KMS-11 (cell line): ENCODE measurements at regions not wholly inside any gene's neighbourhood (a gene's known extent, or its start where the extent isn't known, plus 50 kb on each side); places are given as distances from the start of the nearest gene placed in this dataset.

ENCODE experiments used
- H2AFZ ChIP-seq: fragments of 200-600 bp; sonication (generic); 2 replicates; pipeline ENCODE4 v1.6.1; 2016; ENCODE audit warnings: antibody characterized with exemption, mixed run types, low read depth
- H3K27ac ChIP-seq: fragments of 200-600 bp; sonication (generic); 2 replicates; pipeline ENCODE4 v1.6.1; 2016; ENCODE audit warnings: mild to moderate bottlenecking, mixed run types
- H3K27me3 ChIP-seq: fragments of 200-600 bp; sonication (generic); 2 replicates; pipeline ENCODE4 v1.6.1; 2017; ENCODE audit warnings: mild to moderate bottlenecking, low read depth, mixed run types, moderate library complexity; ENCODE audit not compliant: insufficient read depth
- H3K36me3 ChIP-seq: fragments of 200-600 bp; sonication (generic); 2 replicates; pipeline ENCODE4 v1.6.1; 2017; ENCODE audit warnings: mild to moderate bottlenecking, mixed run types; ENCODE audit not compliant: insufficient read depth
- H3K4me1 ChIP-seq: fragments of 200-600 bp; sonication (generic); 2 replicates; pipeline ENCODE4 v1.6.1; 2016; ENCODE audit warnings: mild to moderate bottlenecking, low read depth, mixed run types; ENCODE audit not compliant: poor library complexity, severe bottlenecking
- H3K4me2 ChIP-seq: fragments of 200-600 bp; sonication (generic); 2 replicates; pipeline ENCODE4 v1.7.0; 2016; ENCODE audit warnings: mild to moderate bottlenecking, mixed run types
- H3K4me3 ChIP-seq: fragments of 200-600 bp; sonication (generic); IDR thresholded peaks from 2 replicates; pipeline ENCODE4 v1.6.1; 2017; ENCODE audit warnings: low read depth, low read length, mixed read lengths; ENCODE audit not compliant: insufficient read depth
- H3K79me2 ChIP-seq: fragments of 200-600 bp; sonication (generic); 2 replicates; pipeline ENCODE4 v1.6.1; 2016; ENCODE audit warnings: low read depth, mixed run types; ENCODE audit not compliant: insufficient read depth
- H3K9ac ChIP-seq: fragments of 200-600 bp; sonication (generic); 2 replicates; pipeline ENCODE4 v1.6.1; 2016; ENCODE audit warnings: mild to moderate bottlenecking, mixed run types
- H4K20me1 ChIP-seq: fragments of 200-600 bp; sonication (generic); 2 replicates; pipeline ENCODE4 v1.6.1; 2016; ENCODE audit warnings: mild to moderate bottlenecking, mixed run types; ENCODE audit not compliant: insufficient read depth
- TF ChIP-seq, protein P1 (sequence below): fragments of 200-600 bp; sonication (generic); conservative IDR thresholded peaks from 2 replicates; pipeline ENCODE4 v1.6.1; 2017; ENCODE audit warnings: low read depth, mild to moderate bottlenecking, antibody characterized with exemption, low read length, moderate library complexity, mixed read lengths

- no peak overlapping the region for H3K9ac ChIP-seq
- H3K4me3 ChIP-seq: no peak overlapping the region
- H2AFZ ChIP-seq: no peak overlapping the region
- no peak overlapping the region for H3K27ac ChIP-seq
- no peaks in the 10 kb centered on the region for H3K4me1 ChIP-seq
- no peaks in the 10 kb centered on the region for H4K20me1 ChIP-seq
- H3K36me3 ChIP-seq: no peaks in the 10 kb centered on the region
- H3K79me2 ChIP-seq: no peaks in the 10 kb centered on the region
- TF ChIP-seq, protein P1, sequence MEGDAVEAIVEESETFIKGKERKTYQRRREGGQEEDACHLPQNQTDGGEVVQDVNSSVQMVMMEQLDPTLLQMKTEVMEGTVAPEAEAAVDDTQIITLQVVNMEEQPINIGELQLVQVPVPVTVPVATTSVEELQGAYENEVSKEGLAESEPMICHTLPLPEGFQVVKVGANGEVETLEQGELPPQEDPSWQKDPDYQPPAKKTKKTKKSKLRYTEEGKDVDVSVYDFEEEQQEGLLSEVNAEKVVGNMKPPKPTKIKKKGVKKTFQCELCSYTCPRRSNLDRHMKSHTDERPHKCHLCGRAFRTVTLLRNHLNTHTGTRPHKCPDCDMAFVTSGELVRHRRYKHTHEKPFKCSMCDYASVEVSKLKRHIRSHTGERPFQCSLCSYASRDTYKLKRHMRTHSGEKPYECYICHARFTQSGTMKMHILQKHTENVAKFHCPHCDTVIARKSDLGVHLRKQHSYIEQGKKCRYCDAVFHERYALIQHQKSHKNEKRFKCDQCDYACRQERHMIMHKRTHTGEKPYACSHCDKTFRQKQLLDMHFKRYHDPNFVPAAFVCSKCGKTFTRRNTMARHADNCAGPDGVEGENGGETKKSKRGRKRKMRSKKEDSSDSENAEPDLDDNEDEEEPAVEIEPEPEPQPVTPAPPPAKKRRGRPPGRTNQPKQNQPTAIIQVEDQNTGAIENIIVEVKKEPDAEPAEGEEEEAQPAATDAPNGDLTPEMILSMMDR: no peak
- H3K4me2 ChIP-seq: no peak overlapping the region
- no peaks in the 10 kb centered on the region for H3K27me3 ChIP-seq
These were observed 288.5 kb downstream of the SOX4 start for GRCh38 chr6:21881969-21882465.

- Histone ChIP-seq H3K4me1 (no peaks in the 10 kb centered on the region), H3K27me3 (no peaks in the 10 kb centered on the region), H3K4me3 (no peak overlapping the region), H3K36me3 (no peaks in the 10 kb centered on the region), H3K27ac (no peak overlapping the region), H3K79me2 (no peaks in the 10 kb centered on the region), H3K4me2 (no peak overlapping the region), H4K20me1 (no peaks in the 10 kb centered on the region), H2AFZ (no peak overlapping the region), H3K9ac (no peak overlapping the region)
- TF ChIP-seq, protein P1: no peak
These were observed 290.2 kb downstream of the SOX4 start for GRCh38 chr6:21883595-21884328.

DNA sequence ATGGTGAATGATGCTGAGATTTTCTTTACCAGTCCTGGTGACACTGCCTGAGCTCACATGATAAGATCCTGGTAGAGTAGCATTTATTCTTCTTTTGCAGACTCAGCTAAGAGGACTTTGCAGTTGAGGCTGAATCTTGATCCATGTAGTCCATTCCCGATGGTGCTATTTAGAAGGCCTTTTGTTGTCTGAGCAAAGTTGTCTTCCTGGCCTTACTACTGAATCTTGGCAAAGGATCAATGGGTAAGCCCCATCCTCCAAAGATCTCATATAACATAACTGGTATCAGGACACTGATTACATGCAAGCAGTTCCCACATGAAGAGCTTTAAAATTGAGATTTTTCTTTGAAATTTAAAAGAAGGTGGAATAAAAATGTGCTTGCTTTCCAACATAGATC lies 291.6 kb downstream of the SOX4 start:
- Histone ChIP-seq H3K27me3 (no peaks in the 10 kb centered on the region), H3K36me3 (no peaks in the 10 kb centered on the region), H3K9ac (no peak overlapping the region), H2AFZ (no peak overlapping the region), H3K27ac (no peak overlapping the region), H3K4me3 (no peak overlapping the region), H3K79me2 (no peaks in the 10 kb centered on the region), H4K20me1 (no peaks in the 10 kb centered on the region), H3K4me1 (no peaks in the 10 kb centered on the region), H3K4me2 (no peak overlapping the region)
- TF ChIP-seq, protein P1: no peak

DNA sequence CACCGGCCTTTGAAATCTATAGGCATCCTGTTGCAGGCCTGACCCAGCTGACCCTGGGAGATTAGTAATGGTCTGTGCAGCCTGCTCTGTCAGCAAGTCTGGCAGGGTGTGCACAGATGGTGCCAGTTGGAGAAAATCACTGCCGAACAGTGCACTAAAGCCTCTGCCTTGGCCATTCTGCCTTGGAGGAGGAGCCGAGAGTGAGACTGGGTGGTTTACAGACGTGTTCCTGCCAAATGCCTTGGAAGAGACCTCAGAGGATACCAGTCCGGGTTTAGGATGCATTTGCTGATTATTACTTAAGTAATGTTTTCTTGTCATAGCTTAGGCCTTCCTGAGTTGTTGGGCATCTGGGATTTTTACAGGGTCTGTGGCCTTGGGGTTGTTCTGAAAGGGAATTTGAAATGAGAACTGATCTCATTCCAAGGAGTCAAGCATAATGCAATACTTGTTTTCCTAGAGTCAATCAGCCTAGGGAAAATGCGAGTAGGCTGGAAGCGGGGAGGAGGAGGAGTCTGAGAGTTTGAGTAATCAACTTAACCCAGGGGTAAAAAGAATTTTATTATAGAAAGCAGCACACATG lies 292.1 kb downstream of the SOX4 start:
- no peak overlapping the region for H3K27ac ChIP-seq
- no peak overlapping the region for H3K4me2 ChIP-seq
- no peaks in the 10 kb centered on the region for H3K4me1 ChIP-seq
- no peaks in the 10 kb centered on the region for H4K20me1 ChIP-seq
- H2AFZ ChIP-seq: no peak overlapping the region
- no peaks in the 10 kb centered on the region for H3K27me3 ChIP-seq
- TF ChIP-seq, protein P1: no peak
- H3K79me2 ChIP-seq: no peaks in the 10 kb centered on the region
- no peak overlapping the region for H3K9ac ChIP-seq
- no peak overlapping the region for H3K4me3 ChIP-seq
- no peaks in the 10 kb centered on the region for H3K36me3 ChIP-seq
